ENCODE measurements at regions not wholly inside any gene's neighbourhood (a gene's known extent, or its start where the extent isn't known, plus 50 kb on each side); places are given as distances from the start of the nearest gene placed in this dataset.

DNA sequence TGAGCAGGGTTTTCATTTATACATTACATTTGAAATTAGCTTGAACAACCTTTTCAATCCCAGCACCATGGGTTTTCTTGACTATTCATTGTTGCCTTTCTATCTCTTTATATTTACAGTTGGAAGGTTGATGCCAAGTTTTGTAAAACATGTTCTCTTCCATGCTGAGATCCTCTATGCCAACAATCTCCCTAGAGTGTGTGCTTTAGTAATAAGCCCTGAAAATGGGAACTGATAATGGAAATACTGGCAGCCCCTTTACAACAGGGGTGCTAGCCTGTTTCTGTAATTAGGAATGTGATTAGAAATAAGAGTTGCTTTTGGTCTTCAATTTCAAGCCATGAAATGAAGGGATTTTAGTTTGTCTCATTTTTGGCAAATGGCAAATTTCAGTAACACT, 239.9 kb upstream of the NAALADL2 start:
- TF ChIP-seq, protein P1, sequence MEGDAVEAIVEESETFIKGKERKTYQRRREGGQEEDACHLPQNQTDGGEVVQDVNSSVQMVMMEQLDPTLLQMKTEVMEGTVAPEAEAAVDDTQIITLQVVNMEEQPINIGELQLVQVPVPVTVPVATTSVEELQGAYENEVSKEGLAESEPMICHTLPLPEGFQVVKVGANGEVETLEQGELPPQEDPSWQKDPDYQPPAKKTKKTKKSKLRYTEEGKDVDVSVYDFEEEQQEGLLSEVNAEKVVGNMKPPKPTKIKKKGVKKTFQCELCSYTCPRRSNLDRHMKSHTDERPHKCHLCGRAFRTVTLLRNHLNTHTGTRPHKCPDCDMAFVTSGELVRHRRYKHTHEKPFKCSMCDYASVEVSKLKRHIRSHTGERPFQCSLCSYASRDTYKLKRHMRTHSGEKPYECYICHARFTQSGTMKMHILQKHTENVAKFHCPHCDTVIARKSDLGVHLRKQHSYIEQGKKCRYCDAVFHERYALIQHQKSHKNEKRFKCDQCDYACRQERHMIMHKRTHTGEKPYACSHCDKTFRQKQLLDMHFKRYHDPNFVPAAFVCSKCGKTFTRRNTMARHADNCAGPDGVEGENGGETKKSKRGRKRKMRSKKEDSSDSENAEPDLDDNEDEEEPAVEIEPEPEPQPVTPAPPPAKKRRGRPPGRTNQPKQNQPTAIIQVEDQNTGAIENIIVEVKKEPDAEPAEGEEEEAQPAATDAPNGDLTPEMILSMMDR (conservative IDR thresholded peaks at IDR 0.05) = no peak
- no peak for TF ChIP-seq ZFX (IDR thresholded peaks at IDR 0.05)

DNA sequence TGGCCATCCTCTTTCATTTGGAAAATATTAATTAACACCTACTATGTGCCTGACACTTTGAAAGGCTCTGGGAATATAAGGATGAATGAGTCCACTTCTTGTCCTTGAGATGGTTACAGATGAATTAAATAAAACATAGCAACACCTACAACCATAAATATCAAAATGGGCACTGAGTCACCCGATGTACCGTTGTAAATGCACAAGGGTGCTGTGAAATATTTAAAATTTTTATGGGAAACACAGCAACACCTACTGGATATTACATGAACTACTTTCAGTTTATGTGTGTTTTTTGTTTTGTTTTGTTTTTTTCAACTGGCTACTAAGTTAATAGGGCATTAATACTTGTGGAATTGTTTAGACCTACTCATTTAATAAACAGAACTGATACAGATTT, 239.0 kb upstream of the NAALADL2 start:
- H3K27ac ChIP-seq = no peak overlapping the region
- no peak for TF ChIP-seq ZFX (IDR thresholded peaks at IDR 0.05)
- TF ChIP-seq, protein P1 (conservative IDR thresholded peaks at IDR 0.05) = peak; percentile 61

More for the DNA sequence above, 239.9 kb upstream of the NAALADL2 start:
- no peak overlapping the region for H3K27ac ChIP-seq

DNA sequence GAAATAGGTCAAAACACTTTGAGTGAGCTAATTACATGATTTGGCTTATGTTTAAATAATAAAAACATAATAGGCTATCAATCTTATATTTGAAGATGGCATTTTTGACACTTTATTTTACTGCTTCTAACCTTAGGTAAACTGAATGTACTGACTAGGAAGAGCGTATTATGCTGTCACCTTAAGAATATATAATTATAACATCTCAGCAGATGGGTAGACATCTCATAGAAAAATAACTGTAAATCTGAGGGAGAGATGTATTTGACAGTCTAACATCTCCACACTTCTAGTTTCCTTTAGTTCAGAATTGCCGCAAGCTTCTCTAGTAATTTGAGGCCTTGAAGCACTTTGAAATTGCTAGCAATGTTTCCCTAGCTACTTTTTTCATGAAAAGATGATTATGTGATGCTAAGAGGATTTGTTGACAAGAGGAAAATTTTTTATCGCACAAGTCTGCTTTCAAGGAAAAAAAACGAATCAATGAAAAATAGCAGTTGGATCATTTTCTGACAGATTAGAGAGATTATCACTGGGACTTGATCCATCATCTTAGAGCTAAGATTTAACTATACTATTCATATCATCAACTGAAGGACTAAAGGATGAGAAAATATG, 238.2 kb upstream of the NAALADL2 start:
- TF ChIP-seq ZFX (IDR thresholded peaks at IDR 0.05) = no peak
- H3K27ac ChIP-seq = no peak overlapping the region

DNA sequence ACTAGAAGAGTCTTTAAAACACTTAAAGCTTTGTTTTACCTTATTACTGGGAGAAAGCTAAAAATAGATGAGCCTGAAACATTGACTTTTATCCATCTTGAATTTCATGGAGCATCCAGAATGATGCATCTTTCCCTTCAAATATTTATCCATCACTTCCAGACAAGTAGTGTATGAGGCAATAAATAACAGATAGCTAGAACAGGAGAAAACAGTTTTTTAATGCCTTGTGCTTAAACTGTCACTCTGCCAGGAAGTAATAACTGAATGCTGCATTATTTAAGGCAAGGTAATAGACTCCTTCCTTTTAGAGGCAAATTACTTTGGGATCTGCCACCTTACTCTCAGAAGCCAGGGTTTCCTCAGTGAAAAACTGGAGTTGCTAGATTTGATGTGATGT, 225.8 kb upstream of the NAALADL2 start:
- no peak overlapping the region for H3K27ac ChIP-seq
- TF ChIP-seq ZFX (IDR thresholded peaks at IDR 0.05) = no peak
- TF ChIP-seq, protein P1 (conservative IDR thresholded peaks at IDR 0.05) = no peak

DNA sequence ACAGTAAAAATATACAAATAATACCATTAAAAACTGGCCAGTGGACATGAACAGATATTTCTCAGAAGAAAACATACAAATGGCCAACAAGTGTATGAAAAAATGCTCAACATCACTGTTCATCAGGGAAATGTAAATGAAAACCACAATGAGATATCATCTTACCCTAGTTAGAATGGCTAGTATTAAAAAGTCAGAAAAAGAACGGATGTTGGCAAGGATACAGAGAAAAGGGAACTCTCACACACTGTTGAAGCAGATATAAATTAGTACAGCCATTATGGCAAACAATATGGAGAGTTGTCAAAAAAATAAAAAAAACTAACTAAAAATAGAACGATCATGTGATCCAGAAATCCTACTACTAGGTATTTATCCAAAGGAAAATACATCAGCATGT, 222.7 kb upstream of the NAALADL2 start:
- no peak overlapping the region for H3K27ac ChIP-seq
- TF ChIP-seq, protein P1 (conservative IDR thresholded peaks at IDR 0.05) = no peak
- no peak for TF ChIP-seq ZFX (IDR thresholded peaks at IDR 0.05)

DNA sequence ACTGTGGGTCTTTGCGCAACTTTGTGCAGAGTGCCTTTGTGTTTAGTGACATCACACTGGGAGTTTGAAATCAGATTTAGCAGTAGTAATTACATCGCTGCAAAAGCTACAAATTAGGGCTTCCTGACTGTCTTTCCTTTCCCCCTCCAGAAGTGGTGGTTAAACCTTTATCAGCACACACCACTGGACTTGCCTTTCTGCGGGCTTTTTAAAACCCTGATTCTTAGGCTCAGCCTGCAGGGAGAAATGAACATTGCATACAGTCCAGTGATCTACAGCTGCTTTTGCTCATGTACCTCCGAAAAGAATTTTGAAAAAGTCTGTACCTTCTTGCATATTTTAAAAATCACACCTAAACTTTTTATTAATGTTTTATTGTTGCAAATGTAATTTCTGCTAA, 219.7 kb upstream of the NAALADL2 start:
- TF ChIP-seq, protein P1 (conservative IDR thresholded peaks at IDR 0.05) = no peak
- TF ChIP-seq ZFX (IDR thresholded peaks at IDR 0.05) = no peak
- H3K27ac ChIP-seq = no peak overlapping the region

DNA sequence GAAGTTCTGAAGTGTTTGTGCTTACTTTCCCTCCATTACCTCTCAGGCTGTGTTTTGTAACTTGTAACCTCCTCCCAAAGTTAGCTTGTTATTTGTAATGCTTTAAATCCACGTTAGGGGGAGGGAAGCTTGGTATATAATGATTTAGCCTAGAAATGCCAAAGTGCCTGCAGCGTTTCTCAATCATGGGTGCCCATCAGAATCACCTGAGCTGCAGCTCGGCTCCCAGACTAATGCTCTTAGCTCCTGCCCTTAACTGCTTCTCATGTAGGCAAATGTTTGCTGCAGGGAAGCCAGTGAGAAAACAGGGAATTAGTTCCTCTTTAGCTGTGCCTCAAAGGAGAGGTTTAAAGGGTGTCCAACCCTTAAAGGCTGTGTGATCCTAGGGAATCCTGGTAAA, 219.2 kb upstream of the NAALADL2 start:
- no peak overlapping the region for H3K27ac ChIP-seq
- TF ChIP-seq, protein P1 (conservative IDR thresholded peaks at IDR 0.05) = no peak
- TF ChIP-seq ZFX (IDR thresholded peaks at IDR 0.05) = no peak

DNA sequence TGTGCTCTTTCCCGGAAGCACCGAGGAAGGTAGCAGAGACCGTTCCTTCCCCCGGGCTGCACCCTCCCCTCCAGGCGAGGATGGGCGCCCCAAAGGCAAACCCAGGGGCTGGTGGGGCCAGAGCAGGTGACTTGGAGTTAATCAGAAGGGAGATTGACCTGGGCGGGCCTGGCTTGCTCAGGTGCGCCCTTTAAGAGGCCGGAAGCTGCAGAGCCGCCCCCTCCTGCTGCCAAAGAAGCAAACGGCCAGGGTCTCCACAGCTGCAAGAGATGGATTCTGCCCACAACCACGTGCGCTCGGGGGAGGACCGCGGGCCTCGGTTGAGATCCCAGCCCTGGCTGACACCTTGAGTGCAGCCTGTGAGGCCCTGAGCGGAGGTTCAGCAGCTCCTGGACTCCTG, 218.2 kb upstream of the NAALADL2 start:
- TF ChIP-seq, protein P1 (conservative IDR thresholded peaks at IDR 0.05) = no peak
- TF ChIP-seq ZFX (IDR thresholded peaks at IDR 0.05) = no peak
- H3K27ac ChIP-seq = no peak overlapping the region
